ENCODE measurements at regions not wholly inside any gene's neighbourhood (a gene's known extent, or its start where the extent isn't known, plus 50 kb on each side); places are given as distances from the start of the nearest gene placed in this dataset.

DNA sequence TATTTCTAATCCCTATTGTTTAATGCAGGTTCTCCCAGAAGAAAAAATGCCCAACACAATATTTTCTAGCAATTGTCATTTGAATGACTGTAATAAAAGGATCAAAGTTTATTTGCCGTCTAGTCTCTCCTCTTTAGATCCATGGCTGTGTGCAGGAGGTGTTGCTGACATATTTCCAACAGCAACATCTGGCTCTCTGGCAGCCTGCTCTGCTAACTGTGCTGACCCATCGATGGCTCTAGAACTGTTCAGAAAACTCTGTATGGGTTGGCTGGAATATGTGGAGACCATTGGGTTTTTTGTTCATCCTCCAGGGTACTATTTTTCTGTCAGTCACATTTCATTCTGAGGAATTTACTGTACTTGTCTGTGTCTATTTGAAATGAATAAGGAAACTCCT is 202.0 kb upstream of the SLC27A6 start:
- 48 to 58% methylated on average over 2 of the region's 2 CpGs for WGBS, 2 donors
- intact Hi-C loops (cut with DNase I; ENCODE audit: low total_unique reads): no loop called here

GRCh38 chr5:128764601-128765310 is 200.5 kb upstream of the SLC27A6 start:
- intact Hi-C loops (cut with DNase I; ENCODE audit: low total_unique reads): no loop called here
- H3K4me3 ChIP-seq (ENCODE audit: low read depth, poor library complexity, severe bottlenecking): no peak overlapping the region
- 24 to 35% methylated on average over 4 of the region's 4 CpGs for WGBS, 2 donors
- no peak for DNase-seq (ENCODE audit: low spot score in 2 of 2)
- TF ChIP-seq, protein P1, sequence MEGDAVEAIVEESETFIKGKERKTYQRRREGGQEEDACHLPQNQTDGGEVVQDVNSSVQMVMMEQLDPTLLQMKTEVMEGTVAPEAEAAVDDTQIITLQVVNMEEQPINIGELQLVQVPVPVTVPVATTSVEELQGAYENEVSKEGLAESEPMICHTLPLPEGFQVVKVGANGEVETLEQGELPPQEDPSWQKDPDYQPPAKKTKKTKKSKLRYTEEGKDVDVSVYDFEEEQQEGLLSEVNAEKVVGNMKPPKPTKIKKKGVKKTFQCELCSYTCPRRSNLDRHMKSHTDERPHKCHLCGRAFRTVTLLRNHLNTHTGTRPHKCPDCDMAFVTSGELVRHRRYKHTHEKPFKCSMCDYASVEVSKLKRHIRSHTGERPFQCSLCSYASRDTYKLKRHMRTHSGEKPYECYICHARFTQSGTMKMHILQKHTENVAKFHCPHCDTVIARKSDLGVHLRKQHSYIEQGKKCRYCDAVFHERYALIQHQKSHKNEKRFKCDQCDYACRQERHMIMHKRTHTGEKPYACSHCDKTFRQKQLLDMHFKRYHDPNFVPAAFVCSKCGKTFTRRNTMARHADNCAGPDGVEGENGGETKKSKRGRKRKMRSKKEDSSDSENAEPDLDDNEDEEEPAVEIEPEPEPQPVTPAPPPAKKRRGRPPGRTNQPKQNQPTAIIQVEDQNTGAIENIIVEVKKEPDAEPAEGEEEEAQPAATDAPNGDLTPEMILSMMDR (IDR thresholded peaks at IDR 0.05): no peak
- no peak for TF ChIP-seq POLR2A (IDR thresholded peaks at IDR 0.05)

More for the DNA sequence above, 202.0 kb upstream of the SLC27A6 start:
- TF ChIP-seq POLR2A (IDR thresholded peaks at IDR 0.05): no peak
- TF ChIP-seq, protein P1 (IDR thresholded peaks at IDR 0.05): no peak
- DNase-seq (ENCODE audit: low spot score in 2 of 2): no peak
- no peak overlapping the region for H3K4me3 ChIP-seq (ENCODE audit: low read depth, poor library complexity, severe bottlenecking)

GRCh38 chr5:128765448-128766061 is 199.7 kb upstream of the SLC27A6 start:
- H3K4me3 ChIP-seq (ENCODE audit: low read depth, poor library complexity, severe bottlenecking): no peak overlapping the region
- intact Hi-C loops (cut with DNase I; ENCODE audit: low total_unique reads): no loop called here
- no peak for DNase-seq (ENCODE audit: low spot score in 2 of 2)
- TF ChIP-seq, protein P1 (IDR thresholded peaks at IDR 0.05): no peak
- no peak for TF ChIP-seq POLR2A (IDR thresholded peaks at IDR 0.05)
- 83 to 96% methylated on average over 3 of the region's 3 CpGs for WGBS, 2 donors

DNA sequence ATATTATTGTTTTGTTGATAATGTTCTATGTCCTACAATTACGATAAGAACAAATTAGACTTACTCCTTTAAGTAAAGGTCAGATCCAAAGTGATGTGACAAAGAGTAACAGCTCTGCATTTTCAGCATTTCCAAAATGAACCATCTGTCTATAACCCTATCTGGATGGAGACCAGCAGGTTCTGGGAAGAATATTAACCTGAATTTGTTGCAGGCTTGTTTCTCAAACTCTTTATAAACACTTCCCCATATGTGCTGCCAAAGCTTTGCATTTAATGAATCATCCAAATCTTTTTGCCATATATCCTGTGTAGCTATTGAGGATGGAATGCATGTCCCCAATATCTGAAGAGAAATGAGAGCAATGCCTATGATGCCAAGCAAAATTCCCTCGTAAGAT is 198.9 kb upstream of the SLC27A6 start:
- DNase-seq (ENCODE audit: low spot score in 2 of 2): no peak
- 91 to 93% methylated on average over 2 of the region's 2 CpGs for WGBS, 2 donors
- H3K4me3 ChIP-seq (ENCODE audit: low read depth, poor library complexity, severe bottlenecking): no peak overlapping the region
- intact Hi-C loops (cut with DNase I; ENCODE audit: low total_unique reads): no loop called here
- no peak for TF ChIP-seq POLR2A (IDR thresholded peaks at IDR 0.05)
- TF ChIP-seq, protein P1 (IDR thresholded peaks at IDR 0.05): no peak

DNA sequence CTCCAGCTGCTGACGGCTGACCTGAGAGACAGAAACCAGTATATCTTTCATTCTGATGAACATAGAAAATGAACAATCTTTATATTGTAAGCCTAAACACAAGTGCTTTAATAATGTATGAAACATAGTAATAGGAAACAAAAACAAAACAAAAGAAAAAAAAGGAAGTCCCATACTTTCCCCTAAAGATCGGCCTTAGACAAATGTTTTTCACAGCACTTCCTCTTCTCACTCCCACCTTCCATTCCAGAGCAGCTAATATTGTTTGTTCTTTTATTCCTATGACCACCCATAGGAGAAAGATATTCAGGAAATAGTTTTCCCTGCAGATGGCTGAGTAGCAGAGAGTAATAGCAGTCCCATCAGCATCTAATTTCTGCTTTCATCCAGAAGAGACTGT is 194.4 kb upstream of the SLC27A6 start:
- TF ChIP-seq, protein P1 (IDR thresholded peaks at IDR 0.05): no peak
- TF ChIP-seq POLR2A (IDR thresholded peaks at IDR 0.05): no peak
- 66% methylated on average over 2 of the region's 2 CpGs for WGBS, 2 donors
- no peak for DNase-seq (ENCODE audit: low spot score in 2 of 2)
- H3K4me3 ChIP-seq (ENCODE audit: low read depth, poor library complexity, severe bottlenecking): no peak overlapping the region
- intact Hi-C loops (cut with DNase I; ENCODE audit: low total_unique reads): no loop called here
